ENCODE measurements at regions not wholly inside any gene's neighbourhood (a gene's known extent, or its start where the extent isn't known, plus 50 kb on each side); places are given as distances from the start of the nearest gene placed in this dataset.

- TF ChIP-seq CTCF (IDR thresholded peaks at IDR 0.05), result no peak
- no peak for TF ChIP-seq POLR2A (IDR thresholded peaks at IDR 0.05)
Measured at GRCh38 chr2:2448178-2448577, 117.1 kb upstream of the MYT1L start.
